ENCODE measurements at regions not wholly inside any gene's neighbourhood (a gene's known extent, or its start where the extent isn't known, plus 50 kb on each side); places are given as distances from the start of the nearest gene placed in this dataset.

GRCh38 chr6:67854098-67854497, 781.0 kb upstream of the ADGRB3 start:
- no peak for TF ChIP-seq CTCF (IDR thresholded peaks at IDR 0.05; ENCODE audit: insufficient read depth, low read depth, low read length)
- no peak for DNase-seq (ENCODE audit: low read depth)
- H3K4me3 ChIP-seq (ENCODE audit: low read depth, low read length) = no peak overlapping the region

- no peak for TF ChIP-seq CTCF (IDR thresholded peaks at IDR 0.05; ENCODE audit: insufficient read depth, low read depth, low read length)
- DNase-seq (ENCODE audit: low read depth) = no peak
- no peak overlapping the region for H3K4me3 ChIP-seq (ENCODE audit: low read depth, low read length)
Observed at GRCh38 chr6:67839818-67840217, 795.3 kb upstream of the ADGRB3 start.

GRCh38 chr6:67825201-67825895, 809.7 kb upstream of the ADGRB3 start:
- TF ChIP-seq CTCF (IDR thresholded peaks at IDR 0.05; ENCODE audit: insufficient read depth, low read depth, low read length) = no peak
- no peak for DNase-seq (ENCODE audit: low read depth)
- no peak overlapping the region for H3K4me3 ChIP-seq (ENCODE audit: low read depth, low read length)

GRCh38 chr6:67818322-67818721, 816.8 kb upstream of the ADGRB3 start:
- H3K4me3 ChIP-seq (ENCODE audit: low read depth, low read length) = no peak overlapping the region
- no peak for TF ChIP-seq CTCF (IDR thresholded peaks at IDR 0.05; ENCODE audit: insufficient read depth, low read depth, low read length)
- no peak for DNase-seq (ENCODE audit: low read depth)

- H3K4me3 ChIP-seq (ENCODE audit: low read depth, low read length) = no peak overlapping the region
- DNase-seq (ENCODE audit: low read depth) = no peak
- TF ChIP-seq CTCF (IDR thresholded peaks at IDR 0.05; ENCODE audit: insufficient read depth, low read depth, low read length) = no peak
Observed at GRCh38 chr6:67815623-67816022, 819.5 kb upstream of the ADGRB3 start.

GRCh38 chr6:67814262-67814661, 820.8 kb upstream of the ADGRB3 start:
- TF ChIP-seq CTCF (IDR thresholded peaks at IDR 0.05; ENCODE audit: insufficient read depth, low read depth, low read length) = no peak
- DNase-seq (ENCODE audit: low read depth) = no peak
- H3K4me3 ChIP-seq (ENCODE audit: low read depth, low read length) = no peak overlapping the region

GRCh38 chr6:67812693-67813092, 822.4 kb upstream of the ADGRB3 start:
- no peak for TF ChIP-seq CTCF (IDR thresholded peaks at IDR 0.05; ENCODE audit: insufficient read depth, low read depth, low read length)
- DNase-seq (ENCODE audit: low read depth) = no peak

More at GRCh38 chr6:67812693-67813092, 822.4 kb upstream of the ADGRB3 start:
- H3K4me3 ChIP-seq (ENCODE audit: low read depth, low read length) = no peak overlapping the region
